ENCODE measurements at regions not wholly inside any gene's neighbourhood (a gene's known extent, or its start where the extent isn't known, plus 50 kb on each side); places are given as distances from the start of the nearest gene placed in this dataset.

DNA sequence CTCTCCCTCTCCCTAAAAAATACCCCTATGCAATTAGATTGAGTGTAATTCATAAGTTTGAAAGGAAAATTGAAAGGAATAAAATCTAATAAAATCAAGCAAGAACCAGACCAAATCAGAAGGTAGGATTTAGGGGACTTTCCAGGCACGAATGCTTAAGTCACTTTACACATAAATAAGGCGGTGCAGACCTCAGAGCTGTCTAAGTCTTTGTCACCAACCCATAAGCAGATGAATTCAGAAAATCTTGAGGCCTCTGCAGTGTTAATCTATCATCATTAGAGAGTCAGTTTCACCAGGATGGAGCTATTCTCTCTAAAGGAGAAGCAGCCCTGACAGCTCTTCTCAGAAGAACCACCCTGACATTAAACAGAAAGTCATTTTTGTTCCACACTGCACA, 819.1 kb upstream of the AMELY start:
- TF ChIP-seq CTCF (IDR thresholded peaks at IDR 0.05; ENCODE audit: borderline replicate concordance): no peak
- intact Hi-C loops (cut with micrococcal nuclease): no loop called here
- Histone ChIP-seq H3K36me3 (no peaks in the 10 kb centered on the region), H3K4me3 (no peak overlapping the region), H3K4me1 (no peaks in the 10 kb centered on the region), H3K27ac (replicated peaks) (no peak overlapping the region), H3K27me3 (ENCODE audit: low read depth) (no peaks in the 10 kb centered on the region), H3K9me3 (replicated peaks) (no peaks in the 10 kb centered on the region)
- no peak for DNase-seq

- Histone ChIP-seq H3K36me3 (no peaks in the 10 kb centered on the region), H3K9me3 (replicated peaks) (no peaks in the 10 kb centered on the region), H3K4me1 (no peaks in the 10 kb centered on the region), H3K27me3 (ENCODE audit: low read depth) (no peaks in the 10 kb centered on the region), H3K4me3 (no peak overlapping the region), H3K27ac (replicated peaks) (no peak overlapping the region)
- no peak for DNase-seq
- intact Hi-C loops (cut with micrococcal nuclease): no loop called here
- TF ChIP-seq CTCF (IDR thresholded peaks at IDR 0.05; ENCODE audit: borderline replicate concordance): no peak
Measured at GRCh38 chrY:7730071-7730470, 818.5 kb upstream of the AMELY start.

DNA sequence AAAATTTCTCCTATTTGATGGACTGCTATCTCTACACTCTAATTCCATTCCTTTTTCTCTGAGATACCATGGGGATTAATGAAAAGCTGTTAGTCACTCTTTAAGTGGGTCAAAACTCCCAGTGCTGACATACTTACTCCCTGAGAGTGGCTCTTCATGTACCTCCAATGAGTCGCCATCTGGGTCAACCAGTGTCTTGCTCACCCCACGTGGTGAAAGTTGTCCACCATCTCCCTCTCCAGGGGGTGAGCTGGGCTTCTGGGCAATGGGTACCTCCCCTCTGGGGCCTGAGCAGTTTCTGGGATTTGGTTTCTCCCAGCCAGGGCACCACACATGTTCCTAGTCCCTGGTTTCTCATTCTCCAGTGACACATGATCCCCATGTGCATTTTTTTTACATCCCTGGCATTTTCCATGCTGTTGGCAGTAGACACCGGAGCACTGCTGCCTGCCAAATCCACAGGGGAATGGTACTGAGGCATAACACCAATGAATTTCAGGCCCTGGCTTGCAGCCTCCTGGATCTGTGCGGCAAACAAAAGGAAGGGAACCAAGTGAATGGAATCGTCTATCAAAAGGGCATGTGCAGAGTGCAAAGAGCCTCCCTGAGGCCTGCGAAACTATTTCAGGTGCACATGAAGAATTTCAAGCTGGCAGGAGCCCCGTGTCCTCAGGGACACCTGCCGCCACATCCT, 817.9 kb upstream of the AMELY start:
- Histone ChIP-seq H3K27me3 (ENCODE audit: low read depth) (no peaks in the 10 kb centered on the region), H3K4me3 (no peak overlapping the region), H3K4me1 (no peaks in the 10 kb centered on the region), H3K36me3 (no peaks in the 10 kb centered on the region), H3K9me3 (replicated peaks) (no peaks in the 10 kb centered on the region), H3K27ac (replicated peaks) (no peak overlapping the region)
- intact Hi-C loops (cut with micrococcal nuclease): no loop called here
- TF ChIP-seq CTCF (IDR thresholded peaks at IDR 0.05; ENCODE audit: borderline replicate concordance): no peak
- DNase-seq: no peak

- no peak for TF ChIP-seq CTCF (IDR thresholded peaks at IDR 0.05; ENCODE audit: borderline replicate concordance)
- DNase-seq: no peak
- Histone ChIP-seq H3K4me3 (no peak overlapping the region), H3K36me3 (no peaks in the 10 kb centered on the region), H3K27ac (replicated peaks) (no peak overlapping the region), H3K9me3 (replicated peaks) (no peaks in the 10 kb centered on the region), H3K27me3 (ENCODE audit: low read depth) (no peaks in the 10 kb centered on the region), H3K4me1 (no peaks in the 10 kb centered on the region)
- intact Hi-C loops (cut with micrococcal nuclease): no loop called here
Measured at GRCh38 chrY:7728935-7729317, 817.4 kb upstream of the AMELY start.

GRCh38 chrY:7725791-7726460, 814.4 kb upstream of the AMELY start:
- DNase-seq: no peak
- Histone ChIP-seq H3K27ac (replicated peaks) (no peak overlapping the region), H3K27me3 (ENCODE audit: low read depth) (no peaks in the 10 kb centered on the region), H3K36me3 (no peaks in the 10 kb centered on the region), H3K9me3 (replicated peaks) (no peaks in the 10 kb centered on the region), H3K4me3 (no peak overlapping the region), H3K4me1 (no peaks in the 10 kb centered on the region)
- TF ChIP-seq CTCF (IDR thresholded peaks at IDR 0.05; ENCODE audit: borderline replicate concordance): no peak
- intact Hi-C loops (cut with micrococcal nuclease): no loop called here
